K562 (cell line): ENCODE measurements at regions not wholly inside any gene's neighbourhood (a gene's known extent, or its start where the extent isn't known, plus 50 kb on each side); places are given as distances from the start of the nearest gene placed in this dataset.

Experiments used
- ATAC-seq: fragments of 200-7000 bp; cut with Tn5 transposase; 3 replicates; pipeline ENCODE4 v1.9.1; 2020; ENCODE audit warnings: moderate library complexity
- BruUV-seq: library from RNA; stranded (reverse); fragments of 400-500 nt; replicated peaks from 2 replicates; lab custom pipeline; 2021; lab: Mats Ljungman, UMichigan
- CTCF ChIA-PET: fragments of 300-600 bp; formaldehyde crosslinking; extraction: SDS; loops from one replicate; lab custom pipeline; 2021; ENCODE audit warnings: low intra/inter-chr PET ratio; lab: Yijun Ruan, JAX
- POLR2A ChIA-PET: fragments of 300-600, 350-650 bp; sonication (Branson Sonifier 250); formaldehyde crosslinking; extraction: SDS; loops from one replicate; lab custom pipeline; 2021; ENCODE audit warnings: antibody characterized with exemption, inconsistent platforms; lab: Yijun Ruan, JAX
- DNase-seq, 4 experiments: peaks; one replicate each; pipeline versions ENCODE4 v3.0.0 to v3.0.0-alpha.2; 2011 to 2018; ENCODE audit warnings: low spot score in 3 of 4, mixed read lengths in 3 of 4; ENCODE audit errors: extremely low read depth in 1 of 4
- FAIRE-seq: peaks from 2 replicates; lab custom pipeline; 2011; peaks lifted over from hg19 to GRCh38; lab: Jason Lieb, UNC
- H2AFZ ChIP-seq: 2 replicates; pipeline ENCODE4 v1.6.0; 2011; ENCODE audit warnings: low read depth, low read length, control low read depth, inconsistent platforms
- H3K27ac ChIP-seq: fragments of 200-600 bp; 3 replicates; pipeline ENCODE4 v1.8.0; 2011; ENCODE audit warnings: low read depth, mild to moderate bottlenecking, control low read depth, inconsistent platforms, low read length, moderate library complexity, mixed read lengths; ENCODE audit errors: extremely low read depth
- H3K27me3 ChIP-seq, 2 experiments: fragments of 300-600 bp in 1 of 2; 2 replicates in 1 of 2; 3 replicates in 1 of 2; pipeline versions ENCODE4 v1.6.0 to v1.8.0; 2011; ENCODE audit warnings: inconsistent platforms in 2 of 2, low read length in 2 of 2, mild to moderate bottlenecking in 1 of 2, mixed read lengths in 1 of 2, moderate library complexity in 1 of 2; ENCODE audit not compliant: control insufficient read depth in 2 of 2, insufficient read depth in 2 of 2
- H3K36me3 ChIP-seq: fragments of 300-600 bp; 3 replicates; pipeline ENCODE4 v1.8.0; 2011; ENCODE audit warnings: mild to moderate bottlenecking, low read length, inconsistent platforms; ENCODE audit not compliant: control insufficient read depth, insufficient read depth
- H3K4me1 ChIP-seq, 2 experiments: fragments of 200-600 bp in 1 of 2; replicated peaks in 1 of 2; 2 replicates in 1 of 2; 3 replicates in 1 of 2; pipeline versions ENCODE4 v1.5.1 to v1.8.0; 2011; ENCODE audit warnings: inconsistent platforms in 2 of 2, low read length in 2 of 2, mild to moderate bottlenecking in 1 of 2, mixed read lengths in 1 of 2, moderate library complexity in 1 of 2; ENCODE audit not compliant: control insufficient read depth in 2 of 2, insufficient read depth in 2 of 2
- H3K4me2 ChIP-seq: 2 replicates; pipeline ENCODE4 v1.6.1; 2011; ENCODE audit warnings: low read length, control low read depth, inconsistent platforms, mixed read lengths; ENCODE audit not compliant: insufficient read depth
- H3K4me3 ChIP-seq: fragments of 200-600 bp; sonication (generic), shearing (Covaris generic); 2 replicates; pipeline ENCODE4 v1.5.1; 2016; ENCODE audit warnings: control low read depth, inconsistent platforms
- H3K79me2 ChIP-seq: fragments of 200-600 bp; 3 replicates; pipeline ENCODE4 v1.8.0; 2011; ENCODE audit warnings: low read length, inconsistent platforms; ENCODE audit not compliant: control insufficient read depth, insufficient read depth
- H3K9ac ChIP-seq, 2 experiments: 2 replicates each; pipeline versions ENCODE4 v1.6.0 to v1.6.1; 2011; ENCODE audit warnings: low read depth in 2 of 2, low read length in 2 of 2, control low read depth in 1 of 2, inconsistent platforms in 1 of 2, mild to moderate bottlenecking in 1 of 2, mixed read lengths in 1 of 2; ENCODE audit not compliant: insufficient read depth in 1 of 2
- H3K9me1 ChIP-seq: one replicate; pipeline ENCODE4 v1.6.0; 2011; ENCODE audit warnings: inconsistent platforms, mild to moderate bottlenecking, low read length, moderate library complexity; ENCODE audit not compliant: control insufficient read depth, insufficient read depth
- H3K9me3 ChIP-seq: replicated peaks from 2 replicates; pipeline ENCODE4 v1.5.1; 2011; ENCODE audit warnings: low read depth, low read length, inconsistent platforms; ENCODE audit not compliant: control insufficient read depth, insufficient read depth
- H4K20me1 ChIP-seq: replicated peaks from 2 replicates; pipeline ENCODE4 v1.6.1; 2011; ENCODE audit warnings: low read length, inconsistent platforms, mixed read lengths; ENCODE audit not compliant: control insufficient read depth, insufficient read depth
- CCAR2 ChIP-seq: fragments of 200-400 bp; formaldehyde crosslinking; IDR thresholded peaks from 2 replicates; pipeline ENCODE4 v1.6.1; 2017; ENCODE audit warnings: mild to moderate bottlenecking, low read depth, low read length
- CHCHD3 ChIP-seq: fragments of 250-450 bp; sonication (Bioruptor Pico); IDR thresholded peaks from 2 replicates; pipeline ENCODE4 v2.1.2; 2022; ENCODE audit warnings: mild to moderate bottlenecking
- ESRRA ChIP-seq: fragments of 450-650 bp; IDR thresholded peaks from 2 replicates; pipeline ENCODE4 v1.6.1; 2014; ENCODE audit warnings: low read depth, mild to moderate bottlenecking, moderate library complexity, borderline replicate concordance
- MLX ChIP-seq, 2 experiments: fragments of 450-650 bp in 1 of 2; sonication (generic) in 1 of 2; formaldehyde crosslinking; conservative IDR thresholded peaks; 2 replicates each; pipeline versions ENCODE4 v1.4.0 to v1.8.1; 2020 to 2022; ENCODE audit warnings: mild to moderate bottlenecking in 1 of 2, missing genetic modification reagents in 1 of 2
- NCOA2 ChIP-seq, 2 experiments: fragments of 450-650 bp; IDR thresholded peaks; 2 replicates each; pipeline ENCODE4 v1.6.1; 2018; ENCODE audit warnings: mild to moderate bottlenecking in 2 of 2, moderate library complexity in 1 of 2; ENCODE audit not compliant: partially characterized antibody in 2 of 2
- NONO ChIP-seq, 2 experiments: fragments of 200-400 bp in 1 of 2; fragments of 450-650 bp in 1 of 2; formaldehyde crosslinking in 1 of 2; IDR thresholded peaks; 2 replicates each; pipeline ENCODE4 v1.6.1; 2017; ENCODE audit warnings: low read depth in 2 of 2, mild to moderate bottlenecking in 2 of 2, moderate library complexity in 2 of 2, low read length in 1 of 2
- PHF20 ChIP-seq: fragments of 450-650 bp; IDR thresholded peaks from 2 replicates; pipeline ENCODE4 v1.6.1; 2018; ENCODE audit not compliant: partially characterized antibody
- POLR2H ChIP-seq: IDR thresholded peaks from 2 replicates; pipeline ENCODE4 v1.6.1; 2016; ENCODE audit warnings: missing genetic modification characterization, low read depth, mild to moderate bottlenecking, control low read depth, missing compliant biosample characterization, moderate library complexity
- RAD21 ChIP-seq, 2 experiments: fragments of 250-450 bp in 1 of 2; fragments of 450-650 bp in 1 of 2; sonication (Bioruptor Pico) in 1 of 2; formaldehyde crosslinking in 1 of 2; IDR thresholded peaks in 1 of 2; conservative IDR thresholded peaks in 1 of 2; 2 replicates each; pipeline versions ENCODE4 v1.4.0 to v1.8.0; 2020 to 2022; ENCODE audit warnings: mild to moderate bottlenecking in 2 of 2, moderate library complexity in 1 of 2
- TCF3 ChIP-seq: sonication (generic); formaldehyde crosslinking; IDR thresholded peaks from 2 replicates; pipeline ENCODE4 v1.4.0; 2020; ENCODE audit warnings: mild to moderate bottlenecking, missing genetic modification reagents
- WGBS: fragments of 100-300 bp; shearing (Covaris generic); methylation state at CpG from one replicate; pipeline ENCODE4 v1.1.6; 2016; ENCODE audit warnings: low coverage, mixed read lengths; ENCODE audit not compliant: insufficient coverage; ENCODE audit errors: missing lambda C conversion rate; 5-methylcytosine and 5-hydroxymethylcytosine counted together
- in situ Hi-C: fragments of 300-500 bp; cut with MboI; formaldehyde crosslinking; loops from 4 replicates; pipeline ENCODE4 v1.15.0; 2018; ENCODE audit warnings: inconsistent platforms, mixed read lengths
- intact Hi-C: fragments of 100-400 bp; cut with micrococcal nuclease; formaldehyde crosslinking; loops from 2 replicates; pipeline ENCODE4 v1.14.2; 2022

GRCh38 chr3:44018926-44019325, 222.8 kb upstream of the TOPAZ1 start:
- WGBS, result under 1% methylated on average over 9 of the region's 9 CpGs
- H3K4me3 ChIP-seq, result no peak overlapping the region
- H3K27me3 ChIP-seq, result peaks cover 42 to 45% of the 10 kb centered on the region in 2 experiments
- in situ Hi-C loops, result no loop called here
- CTCF ChIA-PET, result no interaction called here
- POLR2A ChIA-PET, result no interaction called here
- no peaks in the 10 kb centered on the region for H3K9me1 ChIP-seq
- ATAC-seq (no peak), DNase-seq (no peak), FAIRE-seq (no peak)
- no peak overlapping the region for H3K4me2 ChIP-seq
- H3K27ac ChIP-seq, result no peak overlapping the region
- intact Hi-C loops, result no loop called here
- no peaks in the 10 kb centered on the region for H3K9me3 ChIP-seq
- H3K79me2 ChIP-seq, result no peaks in the 10 kb centered on the region
- no TSS peak for BruUV-seq
- no peaks in the 10 kb centered on the region for H4K20me1 ChIP-seq
- H3K9ac ChIP-seq, result no peak overlapping the region
- peaks cover 2 to 10% of the 10 kb centered on the region in 2 experiments; a peak in 3 of 5 replicates for H3K4me1 ChIP-seq
- TF ChIP-seq ESRRA (no peak), TCF3 (no peak), NCOA2 (IDR thresholded peaks at IDR 0.05; ENCODE audit: partially characterized antibody in 2 of 2) (no peak), NONO (IDR thresholded peaks at IDR 0.05; ENCODE audit: low read depth in 2 of 2, low read length in 1 of 2) (no peak), POLR2H (tag) (no peak), CCAR2 (no peak)
- TF ChIP-seq, all 486 proteins: peak for 0
- Histone ChIP-seq H2AFZ (no peak overlapping the region), H3K36me3 (no peaks in the 10 kb centered on the region)

- 0% methylated on average over 7 of the region's 7 CpGs for WGBS
- CTCF ChIA-PET, result no interaction called here
- Histone ChIP-seq H4K20me1 (no peaks in the 10 kb centered on the region), H3K27me3 (peaks cover 40 to 52% of the 10 kb centered on the region in 2 experiments), H3K9me1 (no peaks in the 10 kb centered on the region), H3K79me2 (no peaks in the 10 kb centered on the region), H3K4me2 (no peak overlapping the region), H3K9ac (no peak overlapping the region), H3K27ac (no peak overlapping the region), H2AFZ (no peak overlapping the region), H3K36me3 (no peaks in the 10 kb centered on the region), H3K4me1 (peaks cover 0 to 6% of the 10 kb centered on the region in 2 experiments; a peak in 1 of 5 replicates), H3K9me3 (no peaks in the 10 kb centered on the region), H3K4me3 (no peak overlapping the region)
- POLR2A ChIA-PET, result interaction anchor here (0.5 kb wide), 1 partner anchor 16 kb away, joined by 3 read pairs; no protein-coding TSS in a partner anchor
- FAIRE-seq, result no peak
- no peak for DNase-seq
- TF ChIP-seq MLX (CRISPR knock-in tag; conservative IDR thresholded peaks at IDR 0.05) (no peak), CHCHD3 (CRISPR knock-in tag) (no peak), PHF20 (no peak), RAD21 (CRISPR knock-in tag; conservative IDR thresholded peaks at IDR 0.05 in 1 of 2, IDR thresholded peaks at IDR 0.05 in 1 of 2) (no peak)
- intact Hi-C loops, result no loop called here
- ATAC-seq, result no peak
- BruUV-seq, result no TSS peak
- in situ Hi-C loops, result no loop called here
These were observed 221.9 kb upstream of the TOPAZ1 start for GRCh38 chr3:44019736-44020135.
